Thoracic aorta (tissue), 2 donors: ENCODE measurements at regions not wholly inside any gene's neighbourhood (a gene's known extent, or its start where the extent isn't known, plus 50 kb on each side); places are given as distances from the start of the nearest gene placed in this dataset.

Source experiments
- ATAC-seq: fragments of 150-250 bp; one replicate; pipeline ENCODE4 v1.8.0; 2017; ENCODE audit warnings: low read depth; ENCODE audit not compliant: insufficient number of reproducible peaks, low FRiP score
- DNase-seq: peaks from one replicate; pipeline ENCODE4 v3.0.0-alpha.2; 2020; ENCODE audit warnings: low spot score
- H3K27ac ChIP-seq, 2 donors: fragments of 200-600 bp; sonication (generic); 1 replicate in 1 of 2; 2 replicates in 1 of 2; pipeline ENCODE4 v1.5.1; 2016; ENCODE audit warnings: mild to moderate bottlenecking in 2 of 2, moderate library complexity in 2 of 2
- H3K27me3 ChIP-seq: fragments of 200-600 bp; sonication (generic); replicated peaks from 2 replicates; pipeline ENCODE4 v1.6.0; 2016; ENCODE audit warnings: mild to moderate bottlenecking; ENCODE audit not compliant: insufficient read depth
- H3K36me3 ChIP-seq: fragments of 200-600 bp; sonication (generic); one replicate; pipeline ENCODE4 v1.5.1; 2016
- H3K4me1 ChIP-seq, 2 donors: fragments of 200-600 bp; sonication (generic); 1 replicate in 1 of 2; 2 replicates in 1 of 2; pipeline versions ENCODE4 v1.5.1 to v1.6.0; 2016; ENCODE audit warnings: low read depth in 2 of 2, mild to moderate bottlenecking in 1 of 2; ENCODE audit not compliant: control insufficient read depth in 1 of 2
- H3K4me3 ChIP-seq: fragments of 200-600 bp; sonication (generic); 2 replicates; pipeline ENCODE4 v1.5.1; 2016; ENCODE audit warnings: mild to moderate bottlenecking
- H3K9me3 ChIP-seq: fragments of 200-600 bp; sonication (generic); 2 replicates; pipeline ENCODE4 v1.5.1; 2016
- TF ChIP-seq, protein P1 (sequence below): fragments of 200-600 bp; sonication (generic); IDR thresholded peaks from one replicate; pipeline ENCODE4 v1.5.1; 2019; ENCODE audit warnings: antibody characterized with exemption

DNA sequence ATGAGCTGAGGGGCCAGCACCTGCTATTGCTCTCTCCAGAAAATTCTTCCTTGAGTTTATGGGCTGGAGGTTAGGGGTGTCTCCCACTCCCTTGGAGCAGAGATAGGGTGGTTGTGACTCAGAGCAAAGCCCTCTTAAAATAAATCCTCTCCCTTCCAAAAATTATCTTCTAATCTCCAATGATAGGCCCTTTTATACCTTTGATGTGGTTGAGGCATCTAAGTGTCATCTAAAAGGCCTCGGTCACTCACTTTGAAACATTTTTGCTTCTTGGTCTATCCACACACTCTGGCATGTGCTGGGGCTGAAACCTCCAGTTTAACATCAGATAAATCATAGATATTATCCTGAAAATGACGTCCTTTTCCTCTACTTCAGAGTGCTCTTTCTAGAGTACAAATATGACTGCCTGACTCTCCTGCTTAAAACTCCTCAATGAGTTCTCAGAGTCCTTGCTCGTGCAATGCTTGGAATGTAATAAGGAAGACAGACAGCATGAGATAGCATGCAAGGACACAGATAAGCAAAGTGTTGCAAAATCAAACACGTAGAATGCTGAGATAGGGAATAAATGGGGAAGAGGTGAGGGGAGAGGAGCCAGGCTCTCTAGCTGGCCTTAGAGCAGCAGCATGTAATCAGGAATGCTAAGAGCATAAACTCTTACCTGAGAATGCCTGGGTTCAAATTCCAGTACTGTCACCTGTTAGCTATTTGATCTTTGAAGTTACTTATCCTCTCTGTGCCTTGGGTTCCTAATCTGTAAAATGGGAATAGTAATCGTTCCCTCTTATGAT is 374.1 kb upstream of the CITED2 start:
- ATAC-seq (no peak), DNase-seq (no peak)
- no peak overlapping the region for H3K4me3 ChIP-seq
- H3K36me3 ChIP-seq = no peaks in the 10 kb centered on the region
- H3K27ac ChIP-seq = no peak overlapping the region
- TF ChIP-seq, protein P1, sequence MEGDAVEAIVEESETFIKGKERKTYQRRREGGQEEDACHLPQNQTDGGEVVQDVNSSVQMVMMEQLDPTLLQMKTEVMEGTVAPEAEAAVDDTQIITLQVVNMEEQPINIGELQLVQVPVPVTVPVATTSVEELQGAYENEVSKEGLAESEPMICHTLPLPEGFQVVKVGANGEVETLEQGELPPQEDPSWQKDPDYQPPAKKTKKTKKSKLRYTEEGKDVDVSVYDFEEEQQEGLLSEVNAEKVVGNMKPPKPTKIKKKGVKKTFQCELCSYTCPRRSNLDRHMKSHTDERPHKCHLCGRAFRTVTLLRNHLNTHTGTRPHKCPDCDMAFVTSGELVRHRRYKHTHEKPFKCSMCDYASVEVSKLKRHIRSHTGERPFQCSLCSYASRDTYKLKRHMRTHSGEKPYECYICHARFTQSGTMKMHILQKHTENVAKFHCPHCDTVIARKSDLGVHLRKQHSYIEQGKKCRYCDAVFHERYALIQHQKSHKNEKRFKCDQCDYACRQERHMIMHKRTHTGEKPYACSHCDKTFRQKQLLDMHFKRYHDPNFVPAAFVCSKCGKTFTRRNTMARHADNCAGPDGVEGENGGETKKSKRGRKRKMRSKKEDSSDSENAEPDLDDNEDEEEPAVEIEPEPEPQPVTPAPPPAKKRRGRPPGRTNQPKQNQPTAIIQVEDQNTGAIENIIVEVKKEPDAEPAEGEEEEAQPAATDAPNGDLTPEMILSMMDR = no peak
- H3K4me1 ChIP-seq = peaks cover 8 to 25% of the 10 kb centered on the region in 2 donors
- H3K27me3 ChIP-seq = no peaks in the 10 kb centered on the region
- no peaks in the 10 kb centered on the region for H3K9me3 ChIP-seq

DNA sequence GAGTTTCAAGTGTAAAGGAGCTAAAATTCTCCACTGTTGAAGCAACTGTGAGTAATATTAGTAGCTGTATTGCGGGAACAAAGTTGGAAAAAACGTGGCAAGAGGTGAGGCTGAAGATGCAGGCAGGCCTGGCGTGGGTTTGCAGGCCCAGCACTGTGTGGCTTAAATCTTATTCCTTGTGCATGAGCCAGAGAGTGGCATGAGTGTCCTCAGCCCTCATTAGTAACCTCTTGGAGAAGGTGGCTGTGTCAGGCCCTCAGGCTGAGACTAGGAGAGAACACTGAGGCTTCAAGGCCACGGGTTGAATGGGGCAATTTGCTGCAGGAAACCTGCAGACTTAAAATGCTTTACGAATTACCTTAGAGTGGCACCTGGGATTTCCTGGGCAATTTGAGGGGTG is 372.7 kb upstream of the CITED2 start:
- TF ChIP-seq, protein P1 = no peak
- peaks cover 7 to 26% of the 10 kb centered on the region in 2 donors for H3K4me1 ChIP-seq
- no peak for ATAC-seq
- H3K27me3 ChIP-seq = no peaks in the 10 kb centered on the region
- H3K36me3 ChIP-seq = no peaks in the 10 kb centered on the region
- H3K27ac ChIP-seq = no peak overlapping the region
- no peak for DNase-seq
- H3K9me3 ChIP-seq = no peaks in the 10 kb centered on the region
- H3K4me3 ChIP-seq = no peak overlapping the region

DNA sequence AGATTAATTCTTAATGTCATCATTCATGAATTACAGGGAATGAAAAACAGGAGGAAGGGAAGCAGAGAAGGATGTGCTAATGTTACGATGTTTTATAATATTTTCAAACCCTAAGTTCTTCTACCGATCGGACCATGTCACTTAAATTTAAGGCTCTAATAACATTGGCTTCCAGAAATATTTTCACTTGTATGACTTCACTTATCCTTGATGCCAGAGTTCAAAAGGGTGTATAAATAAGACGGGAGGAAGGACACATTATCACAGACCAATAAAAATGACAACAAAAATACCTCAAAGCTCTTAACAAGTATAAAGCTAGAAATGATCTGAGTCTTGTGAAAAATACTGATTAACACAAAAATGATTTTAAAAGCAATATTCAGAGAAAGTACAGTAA is 370.4 kb upstream of the CITED2 start:
- no peak for DNase-seq
- Histone ChIP-seq H3K27me3 (no peaks in the 10 kb centered on the region), H3K4me1 (peaks cover 7 to 26% of the 10 kb centered on the region in 2 donors), H3K9me3 (no peaks in the 10 kb centered on the region), H3K4me3 (no peak overlapping the region), H3K36me3 (no peaks in the 10 kb centered on the region), H3K27ac (no peak overlapping the region)
- ATAC-seq = no peak
- TF ChIP-seq, protein P1 = no peak

DNA sequence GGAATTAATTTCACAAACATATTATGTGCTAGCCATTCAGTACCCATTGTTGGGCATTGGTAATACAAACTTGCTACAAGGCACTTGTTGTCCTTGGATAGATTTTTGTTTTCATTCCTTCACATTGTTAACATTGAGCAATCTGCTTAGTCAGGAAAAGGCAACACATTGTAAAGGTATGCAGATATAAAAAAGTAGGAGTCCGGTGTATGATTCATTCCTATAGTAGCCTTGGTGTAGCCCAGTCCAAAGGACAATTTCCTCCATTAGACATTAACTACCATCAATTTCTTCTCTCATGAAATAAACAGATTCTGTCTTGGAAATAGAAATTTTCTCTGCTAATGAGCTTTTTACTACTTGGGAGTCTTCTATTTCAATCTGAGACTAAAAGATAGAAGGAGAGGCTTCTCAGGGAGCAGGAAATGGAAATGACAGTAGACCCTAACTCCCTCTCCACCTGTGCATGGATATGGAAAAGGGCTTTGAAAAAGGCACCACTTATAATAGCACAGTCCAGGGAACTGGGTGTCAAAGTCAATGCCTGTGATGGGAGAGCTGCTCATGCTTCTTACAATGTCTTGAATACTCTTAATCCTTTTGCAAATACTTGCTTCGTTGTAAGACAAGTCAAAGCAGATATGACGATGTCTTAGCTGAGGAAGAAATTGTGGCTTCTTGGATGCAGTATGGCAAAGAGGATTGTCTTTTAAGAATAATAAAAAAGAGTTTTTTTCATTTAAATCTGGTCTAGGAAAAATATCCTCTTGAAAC is 369.4 kb upstream of the CITED2 start:
- TF ChIP-seq, protein P1 = no peak
- H3K36me3 ChIP-seq = no peaks in the 10 kb centered on the region
- H3K27ac ChIP-seq = peak overlapping the region in 1 of 2 donors; percentile 13
- peaks cover 7 to 26% of the 10 kb centered on the region in 2 donors for H3K4me1 ChIP-seq
- no peaks in the 10 kb centered on the region for H3K9me3 ChIP-seq
- DNase-seq (no peak), ATAC-seq (peak; percentile 78)
- H3K4me3 ChIP-seq = no peak overlapping the region
- no peaks in the 10 kb centered on the region for H3K27me3 ChIP-seq

DNA sequence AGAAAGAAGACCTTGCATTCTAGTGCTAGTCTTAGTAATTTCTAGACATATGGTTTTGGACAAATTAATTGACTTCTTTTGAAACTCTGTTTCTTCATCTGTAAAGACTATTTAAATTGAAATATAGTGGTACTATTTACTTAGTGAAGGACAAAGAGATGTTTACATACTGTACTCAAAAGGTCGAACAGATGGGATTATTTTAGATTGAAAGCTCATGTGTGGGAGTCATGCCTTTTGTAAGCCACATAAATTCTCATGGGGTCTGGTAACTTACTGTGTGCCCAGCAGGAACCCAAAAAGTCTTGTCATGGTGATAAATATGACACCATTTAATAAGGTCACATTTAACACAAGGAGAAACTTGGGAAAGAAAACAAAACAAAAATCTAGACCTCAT is 368.2 kb upstream of the CITED2 start:
- no peaks in the 10 kb centered on the region for H3K27me3 ChIP-seq
- DNase-seq = no peak
- TF ChIP-seq, protein P1 = no peak
- H3K27ac ChIP-seq = no peak overlapping the region
- ATAC-seq = no peak
- H3K36me3 ChIP-seq = no peaks in the 10 kb centered on the region
- H3K4me3 ChIP-seq = no peak overlapping the region
- H3K9me3 ChIP-seq = no peaks in the 10 kb centered on the region
- H3K4me1 ChIP-seq = peaks cover 7 to 26% of the 10 kb centered on the region in 2 donors
